ENCODE measurements at regions not wholly inside any gene's neighbourhood (a gene's known extent, or its start where the extent isn't known, plus 50 kb on each side); places are given as distances from the start of the nearest gene placed in this dataset.

GRCh38 chr3:187571701-187572100 lies 98.5 kb downstream of the SST start:
- H3K79me2 ChIP-seq (replicated peaks; ENCODE audit: insufficient read depth), result no peaks in the 10 kb centered on the region
- no peaks in the 10 kb centered on the region for H4K20me1 ChIP-seq (replicated peaks; ENCODE audit: insufficient read depth)
- no peak overlapping the region for H3K4me2 ChIP-seq
- H3K4me3 Mint-ChIP-seq, result no peak overlapping the region
- H3K36me3 Mint-ChIP-seq (ENCODE audit: low read depth), result no peaks in the 10 kb centered on the region
- H3K4me3 ChIP-seq, result no peak overlapping the region
- no peaks in the 10 kb centered on the region for H3K27me3 ChIP-seq (ENCODE audit: insufficient read depth)
- peaks cover 19% of the 10 kb centered on the region for H3K4me1 ChIP-seq (ENCODE audit: insufficient read depth)
- peaks cover 13% of the 10 kb centered on the region for H3K9me2 ChIP-seq (ENCODE audit: insufficient read depth)
- TF ChIP-seq EZH2 (IDR thresholded peaks at IDR 0.05; ENCODE audit: low read depth, unreplicated experiment) (no peak), JUNB (IDR thresholded peaks at IDR 0.05; ENCODE audit: unreplicated experiment) (no peak), ETS1 (IDR thresholded peaks at IDR 0.05) (no peak), ZNF114 (CRISPR knock-in tag; IDR thresholded peaks at IDR 0.05) (no peak), ZNF331 (CRISPR knock-in tag; IDR thresholded peaks at IDR 0.05; ENCODE audit: low read depth) (no peak), CTCF (conservative IDR thresholded peaks at IDR 0.05; ENCODE audit: low read depth in 2 of 2) (no peak), EZH2phosphoT487 (IDR thresholded peaks at IDR 0.05; ENCODE audit: unreplicated experiment) (no peak), NANOG (IDR thresholded peaks at IDR 0.05; ENCODE audit: borderline replicate concordance) (no peak), POLR2AphosphoS5 (IDR thresholded peaks at IDR 0.05; ENCODE audit: low read depth) (no peak), STAT1 (IDR thresholded peaks at IDR 0.05; ENCODE audit: unreplicated experiment) (no peak), CREB1 (CRISPR knock-in tag; IDR thresholded peaks at IDR 0.05; ENCODE audit: low read depth) (no peak), ZNF462 (CRISPR knock-in tag; IDR thresholded peaks at IDR 0.05) (no peak)
- TF ChIP-seq, protein P1, sequence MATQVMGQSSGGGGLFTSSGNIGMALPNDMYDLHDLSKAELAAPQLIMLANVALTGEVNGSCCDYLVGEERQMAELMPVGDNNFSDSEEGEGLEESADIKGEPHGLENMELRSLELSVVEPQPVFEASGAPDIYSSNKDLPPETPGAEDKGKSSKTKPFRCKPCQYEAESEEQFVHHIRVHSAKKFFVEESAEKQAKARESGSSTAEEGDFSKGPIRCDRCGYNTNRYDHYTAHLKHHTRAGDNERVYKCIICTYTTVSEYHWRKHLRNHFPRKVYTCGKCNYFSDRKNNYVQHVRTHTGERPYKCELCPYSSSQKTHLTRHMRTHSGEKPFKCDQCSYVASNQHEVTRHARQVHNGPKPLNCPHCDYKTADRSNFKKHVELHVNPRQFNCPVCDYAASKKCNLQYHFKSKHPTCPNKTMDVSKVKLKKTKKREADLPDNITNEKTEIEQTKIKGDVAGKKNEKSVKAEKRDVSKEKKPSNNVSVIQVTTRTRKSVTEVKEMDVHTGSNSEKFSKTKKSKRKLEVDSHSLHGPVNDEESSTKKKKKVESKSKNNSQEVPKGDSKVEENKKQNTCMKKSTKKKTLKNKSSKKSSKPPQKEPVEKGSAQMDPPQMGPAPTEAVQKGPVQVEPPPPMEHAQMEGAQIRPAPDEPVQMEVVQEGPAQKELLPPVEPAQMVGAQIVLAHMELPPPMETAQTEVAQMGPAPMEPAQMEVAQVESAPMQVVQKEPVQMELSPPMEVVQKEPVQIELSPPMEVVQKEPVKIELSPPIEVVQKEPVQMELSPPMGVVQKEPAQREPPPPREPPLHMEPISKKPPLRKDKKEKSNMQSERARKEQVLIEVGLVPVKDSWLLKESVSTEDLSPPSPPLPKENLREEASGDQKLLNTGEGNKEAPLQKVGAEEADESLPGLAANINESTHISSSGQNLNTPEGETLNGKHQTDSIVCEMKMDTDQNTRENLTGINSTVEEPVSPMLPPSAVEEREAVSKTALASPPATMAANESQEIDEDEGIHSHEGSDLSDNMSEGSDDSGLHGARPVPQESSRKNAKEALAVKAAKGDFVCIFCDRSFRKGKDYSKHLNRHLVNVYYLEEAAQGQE (IDR thresholded peaks at IDR 0.05; ENCODE audit: unreplicated experiment), result no peak
- no peak overlapping the region for H3K27ac ChIP-seq (ENCODE audit: low read depth)
- H3K36me3 ChIP-seq (ENCODE audit: insufficient read depth), result no peaks in the 10 kb centered on the region
- peaks cover 2% of the 10 kb centered on the region for H3K27me3 Mint-ChIP-seq (ENCODE audit: insufficient read depth, low read depth, poor library complexity)
- H3K27ac Mint-ChIP-seq, result no peak overlapping the region
- H3F3A ChIP-seq (replicated peaks; ENCODE audit: low read depth), result no peaks in the 10 kb centered on the region
- no peak overlapping the region for H2AFZ ChIP-seq
- ATAC-seq (no peak), DNase-seq (ENCODE audit: low spot score) (no peak)
- H3K4me1 Mint-ChIP-seq, result peaks cover 28% of the 10 kb centered on the region
- no peaks in the 10 kb centered on the region for H3K9me3 Mint-ChIP-seq

All from GM23338 (cell line).